Body of pancreas (tissue), 4 donors: ENCODE measurements at regions not wholly inside any gene's neighbourhood (a gene's known extent, or its start where the extent isn't known, plus 50 kb on each side); places are given as distances from the start of the nearest gene placed in this dataset.

ENCODE experiments used
- ATAC-seq: fragments of 150-250 bp; one replicate; pipeline ENCODE4 v1.9.1; 2016
- DNase-seq, 4 donors: peaks; one replicate each; pipeline ENCODE4 v3.0.0-alpha.2; 2019
- H3K27ac ChIP-seq, 4 donors: fragments of 200-600 bp; sonication (generic); 1 replicate in 3 of 4; 2 replicates in 1 of 4; pipeline versions ENCODE4 v1.5.1 to v1.6.1; 2016 to 2019; ENCODE audit warnings: mild to moderate bottlenecking in 1 of 4, mixed read lengths in 1 of 4, moderate library complexity in 1 of 4
- H3K27me3 ChIP-seq, 2 donors: fragments of 200-600 bp; sonication (generic); one replicate each; pipeline ENCODE4 v1.6.0; 2016; ENCODE audit warnings: mild to moderate bottlenecking in 1 of 2
- H3K36me3 ChIP-seq, 2 donors: fragments of 200-600 bp; sonication (generic); replicated peaks in 1 of 2; 2 replicates each; pipeline ENCODE4 v1.5.1; 2016; ENCODE audit warnings: low read depth in 2 of 2; ENCODE audit not compliant: insufficient read depth in 1 of 2
- H3K4me1 ChIP-seq: fragments of 200-600 bp; sonication (generic); one replicate; pipeline ENCODE4 v1.6.0; 2016
- H3K4me3 ChIP-seq, 2 donors: fragments of 200-600 bp; sonication (generic); 1 replicate in 1 of 2; 2 replicates in 1 of 2; pipeline ENCODE4 v1.5.1; 2016 to 2019
- H3K9me3 ChIP-seq, 3 donors: fragments of 200-600 bp; sonication (generic); 1 replicate in 2 of 3; 2 replicates in 1 of 3; pipeline ENCODE4 v1.5.1; 2016
- POLR2A ChIP-seq, 3 donors: fragments of 450-650 bp; IDR thresholded peaks; one replicate each; pipeline ENCODE4 v1.6.1; 2016; ENCODE audit warnings: antibody characterized with exemption in 3 of 3, mild to moderate bottlenecking in 2 of 3
- WGBS, 2 donors: methylation state at CpG; one replicate each; pipeline ENCODE4 v1.1.5; 2017; 5-methylcytosine and 5-hydroxymethylcytosine counted together
- intact Hi-C: fragments of 100-400 bp; cut with DNase I; formaldehyde crosslinking; loops from one replicate; pipeline ENCODE4 v1.15.1; 2023
- TF ChIP-seq, protein P1 (sequence below), 7 experiments: fragments of 450-650 bp in 4 of 7; fragments of 200-600 bp in 3 of 7; sonication (generic) in 3 of 7; IDR thresholded peaks; one replicate each; pipeline ENCODE4 v1.5.1; 2016 to 2019; ENCODE audit warnings: antibody characterized with exemption in 7 of 7

DNA sequence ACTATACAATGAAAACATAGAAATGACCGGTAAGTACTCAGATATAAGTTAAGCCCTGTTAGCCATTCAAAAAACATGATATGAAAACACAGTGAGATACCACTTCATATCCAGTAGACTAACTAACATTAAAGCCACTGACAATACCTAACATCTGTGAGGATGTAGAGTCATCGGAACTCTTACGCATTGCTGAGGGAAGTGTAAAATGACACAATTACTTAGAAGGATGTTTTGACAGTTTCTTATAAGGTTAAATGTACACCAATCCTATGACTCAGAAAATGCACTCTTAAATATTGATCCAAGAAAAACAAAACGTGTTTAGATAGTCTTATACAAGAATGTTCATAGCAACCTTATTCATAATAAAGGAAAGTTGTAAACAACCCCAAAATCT is 782.9 kb downstream of the BCL11B start:
- Histone ChIP-seq H3K4me1 (no peaks in the 10 kb centered on the region), H3K36me3 (no peaks in the 10 kb centered on the region), H3K27me3 (no peaks in the 10 kb centered on the region), H3K4me3 (no peak overlapping the region), H3K9me3 (peaks cover 0 to 3% (median 0%) of the 10 kb centered on the region in 3 donors), H3K27ac (no peak overlapping the region)
- ATAC-seq, result no peak
- TF ChIP-seq, protein P1, sequence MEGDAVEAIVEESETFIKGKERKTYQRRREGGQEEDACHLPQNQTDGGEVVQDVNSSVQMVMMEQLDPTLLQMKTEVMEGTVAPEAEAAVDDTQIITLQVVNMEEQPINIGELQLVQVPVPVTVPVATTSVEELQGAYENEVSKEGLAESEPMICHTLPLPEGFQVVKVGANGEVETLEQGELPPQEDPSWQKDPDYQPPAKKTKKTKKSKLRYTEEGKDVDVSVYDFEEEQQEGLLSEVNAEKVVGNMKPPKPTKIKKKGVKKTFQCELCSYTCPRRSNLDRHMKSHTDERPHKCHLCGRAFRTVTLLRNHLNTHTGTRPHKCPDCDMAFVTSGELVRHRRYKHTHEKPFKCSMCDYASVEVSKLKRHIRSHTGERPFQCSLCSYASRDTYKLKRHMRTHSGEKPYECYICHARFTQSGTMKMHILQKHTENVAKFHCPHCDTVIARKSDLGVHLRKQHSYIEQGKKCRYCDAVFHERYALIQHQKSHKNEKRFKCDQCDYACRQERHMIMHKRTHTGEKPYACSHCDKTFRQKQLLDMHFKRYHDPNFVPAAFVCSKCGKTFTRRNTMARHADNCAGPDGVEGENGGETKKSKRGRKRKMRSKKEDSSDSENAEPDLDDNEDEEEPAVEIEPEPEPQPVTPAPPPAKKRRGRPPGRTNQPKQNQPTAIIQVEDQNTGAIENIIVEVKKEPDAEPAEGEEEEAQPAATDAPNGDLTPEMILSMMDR (IDR thresholded peaks at IDR 0.05), result no peak
- TF ChIP-seq POLR2A (IDR thresholded peaks at IDR 0.05), result no peak
- WGBS, 2 donors, result 67 to 73% methylated on average over 4 of the region's 4 CpGs
- no peak for DNase-seq
- intact Hi-C loops, result no loop called here

DNA sequence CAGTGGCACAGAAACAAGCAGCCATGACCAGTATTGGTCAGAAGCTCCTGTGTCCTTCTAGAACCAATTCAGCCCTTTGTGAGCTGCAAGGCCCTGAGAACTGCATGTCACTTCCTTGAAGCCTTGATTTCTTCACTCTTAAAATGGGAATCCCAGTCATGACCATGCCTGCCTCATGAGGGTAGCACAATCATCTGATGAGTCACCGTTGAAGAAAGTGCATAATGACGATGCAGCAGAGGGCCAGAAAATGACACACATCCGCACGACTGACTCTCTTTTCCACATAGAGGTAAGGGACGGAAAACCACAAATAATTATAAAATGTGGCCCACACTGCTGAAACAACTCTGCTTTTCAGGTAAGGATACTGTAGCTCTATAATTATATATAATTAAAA is 777.4 kb downstream of the BCL11B start:
- no peaks in the 10 kb centered on the region for H3K4me1 ChIP-seq
- peaks cover 0 to 3% of the 10 kb centered on the region in 2 donors for H3K27me3 ChIP-seq
- H3K9me3 ChIP-seq, result no peaks in the 10 kb centered on the region
- 88 to 92% methylated on average over 5 of the region's 5 CpGs for WGBS, 2 donors
- ATAC-seq, result no peak
- H3K36me3 ChIP-seq, result no peaks in the 10 kb centered on the region
- no peak overlapping the region for H3K27ac ChIP-seq
- no peak overlapping the region for H3K4me3 ChIP-seq
- DNase-seq, result no peak
- intact Hi-C loops, result no loop called here
- no peak for TF ChIP-seq POLR2A (IDR thresholded peaks at IDR 0.05)
- TF ChIP-seq, protein P1 (IDR thresholded peaks at IDR 0.05), result no peak

DNA sequence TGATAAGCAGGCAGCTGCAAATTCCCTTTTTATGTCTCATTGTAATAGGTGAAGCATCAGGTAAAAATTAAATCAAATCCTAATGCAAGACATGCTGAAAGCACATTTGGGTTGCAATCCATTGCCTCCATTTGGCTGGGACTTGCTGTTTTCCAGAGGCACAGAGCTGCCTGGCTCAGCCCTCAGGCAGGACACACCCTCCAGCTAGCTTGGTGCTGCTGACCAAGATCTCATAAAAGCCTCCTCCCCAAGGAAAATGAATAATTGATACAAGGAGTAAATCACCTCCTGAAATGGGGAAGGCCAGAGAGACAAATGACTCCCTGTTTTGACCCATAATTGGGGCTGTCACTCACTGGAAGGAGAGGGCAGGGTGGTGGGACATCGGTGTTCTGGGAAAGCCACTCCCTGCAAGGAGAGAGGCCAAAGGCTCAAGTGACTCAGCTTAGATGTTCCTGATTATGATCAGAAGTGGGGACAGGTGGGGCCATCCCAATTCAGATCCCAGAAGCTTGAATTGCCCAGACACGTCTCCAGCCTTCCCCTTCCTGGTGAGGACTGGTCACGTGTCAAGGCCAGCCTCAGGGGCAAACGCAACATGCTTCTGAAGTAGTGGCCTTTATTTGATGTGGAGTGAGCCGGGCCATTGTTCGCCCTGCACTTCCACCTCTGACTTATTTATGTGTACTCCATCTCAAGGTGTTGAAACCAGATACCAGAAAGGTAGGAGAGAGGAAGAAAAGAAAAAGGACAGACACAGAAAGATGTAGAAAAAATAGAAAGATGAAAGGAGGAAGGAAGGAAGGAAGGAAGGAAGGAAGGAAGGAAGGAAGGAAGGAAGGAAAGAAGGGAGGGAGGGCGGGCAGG is 773.7 kb downstream of the BCL11B start:
- intact Hi-C loops, result no loop called here
- Histone ChIP-seq H3K4me1 (no peaks in the 10 kb centered on the region), H3K27me3 (peaks cover 0 to 3% of the 10 kb centered on the region in 2 donors), H3K27ac (no peak overlapping the region), H3K9me3 (no peaks in the 10 kb centered on the region), H3K4me3 (no peak overlapping the region), H3K36me3 (no peaks in the 10 kb centered on the region)
- TF ChIP-seq, protein P1 (IDR thresholded peaks at IDR 0.05), result no peak
- no peak for TF ChIP-seq POLR2A (IDR thresholded peaks at IDR 0.05)
- 54 to 63% methylated on average over 7 of the region's 7 CpGs for WGBS, 2 donors
- DNase-seq, result no peak
- ATAC-seq, result no peak

DNA sequence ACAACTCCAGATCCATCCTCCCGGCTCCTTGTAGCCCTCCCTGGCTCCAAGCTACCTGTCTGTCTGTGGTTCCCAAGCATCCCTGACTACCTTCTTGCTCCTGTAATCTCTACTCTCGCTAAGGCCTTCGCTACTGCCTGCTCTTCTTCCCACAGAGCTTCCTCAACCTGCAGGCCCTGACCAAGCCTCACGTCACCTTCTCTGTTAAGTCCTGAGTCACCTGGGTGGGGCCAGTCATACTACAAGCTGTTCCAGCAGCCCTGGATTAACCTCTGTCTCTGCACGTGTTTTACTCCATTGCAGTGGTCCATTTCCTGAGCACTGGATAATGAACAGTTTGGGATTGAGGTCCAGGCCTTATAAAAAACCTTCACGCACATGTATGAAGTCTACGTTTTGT is 770.7 kb downstream of the BCL11B start:
- no peak for DNase-seq
- 81 to 85% methylated on average over 7 of the region's 7 CpGs for WGBS, 2 donors
- H3K27me3 ChIP-seq, result peaks cover 0 to 3% of the 10 kb centered on the region in 2 donors
- no peak overlapping the region for H3K4me3 ChIP-seq
- no peaks in the 10 kb centered on the region for H3K9me3 ChIP-seq
- TF ChIP-seq POLR2A (IDR thresholded peaks at IDR 0.05), result no peak
- intact Hi-C loops, result no loop called here
- no peaks in the 10 kb centered on the region for H3K4me1 ChIP-seq
- no peaks in the 10 kb centered on the region for H3K36me3 ChIP-seq
- no peak overlapping the region for H3K27ac ChIP-seq
- no peak for ATAC-seq

DNA sequence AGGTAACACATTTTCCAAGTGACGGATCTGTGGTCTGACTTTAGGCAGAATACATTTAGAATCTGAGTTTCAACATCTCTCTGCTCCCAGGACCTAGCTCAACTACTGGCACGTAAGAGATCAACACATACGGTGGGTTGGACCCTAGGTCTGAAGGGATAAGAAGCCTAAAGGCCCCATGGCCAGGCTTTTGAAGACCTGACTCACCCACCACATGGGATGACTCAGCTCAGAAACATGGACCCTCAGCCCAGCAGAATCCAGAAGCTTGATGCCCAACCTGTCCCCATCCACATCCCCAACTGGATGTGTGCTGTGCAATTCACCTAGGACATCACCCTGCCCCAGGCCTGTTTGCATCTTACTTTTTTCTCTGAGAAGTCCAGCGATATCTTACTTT is 770.2 kb downstream of the BCL11B start:
- no peaks in the 10 kb centered on the region for H3K9me3 ChIP-seq
- ATAC-seq (no peak), DNase-seq (no peak)
- H3K27me3 ChIP-seq, result peaks cover 0 to 3% of the 10 kb centered on the region in 2 donors
- no peaks in the 10 kb centered on the region for H3K36me3 ChIP-seq
- no peak overlapping the region for H3K4me3 ChIP-seq
- H3K27ac ChIP-seq, result no peak overlapping the region
- 83 to 92% methylated on average over 4 of the region's 4 CpGs for WGBS, 2 donors
- intact Hi-C loops, result no loop called here
- no peaks in the 10 kb centered on the region for H3K4me1 ChIP-seq
- TF ChIP-seq, protein P1 (IDR thresholded peaks at IDR 0.05), result no peak
- no peak for TF ChIP-seq POLR2A (IDR thresholded peaks at IDR 0.05)
